ENCODE measurements at regions not wholly inside any gene's neighbourhood (a gene's known extent, or its start where the extent isn't known, plus 50 kb on each side); places are given as distances from the start of the nearest gene placed in this dataset.
"Not testable (repeated sequence)": the region's sequence is repeated elsewhere in the genome, so short reads cannot be mapped to it uniquely, and the experiment has no call there.

GRCh38 chr11:22920939-22921565 is 60.8 kb upstream of the CCDC179 start:
- no peaks in the 10 kb centered on the region for H3K9me3 ChIP-seq
- no peaks in the 10 kb centered on the region for H3K36me3 ChIP-seq
- no peak overlapping the region for H3K4me3 ChIP-seq
- H3K27me3 ChIP-seq, result no peaks in the 10 kb centered on the region
- peak; percentile 1 for DNase-seq

- Histone ChIP-seq H3K4me3 (no peak overlapping the region), H3K9me3 (no peaks in the 10 kb centered on the region), H3K27me3 (no peaks in the 10 kb centered on the region), H3K36me3 (no peaks in the 10 kb centered on the region)
- no peak for DNase-seq
These were observed 62.4 kb upstream of the CCDC179 start for GRCh38 chr11:22922672-22923071.

- no peak for DNase-seq
- Histone ChIP-seq H3K36me3 (no peaks in the 10 kb centered on the region), H3K27me3 (no peaks in the 10 kb centered on the region), H3K4me3 (no peak overlapping the region), H3K9me3 (no peaks in the 10 kb centered on the region)
These were observed 63.3 kb upstream of the CCDC179 start for GRCh38 chr11:22923561-22923960.

GRCh38 chr11:22926341-22926740 is 66.1 kb upstream of the CCDC179 start:
- H3K9me3 ChIP-seq, result no peaks in the 10 kb centered on the region
- no peak for DNase-seq
- H3K36me3 ChIP-seq, result no peaks in the 10 kb centered on the region
- H3K27me3 ChIP-seq, result no peaks in the 10 kb centered on the region
- no peak overlapping the region for H3K4me3 ChIP-seq

GRCh38 chr11:22927793-22928192 is 67.5 kb upstream of the CCDC179 start:
- Histone ChIP-seq H3K27me3 (no peaks in the 10 kb centered on the region), H3K4me3 (no peak overlapping the region), H3K36me3 (no peaks in the 10 kb centered on the region), H3K9me3 (no peaks in the 10 kb centered on the region)
- DNase-seq, result no peak

- Histone ChIP-seq H3K9me3 (no peaks in the 10 kb centered on the region), H3K27me3 (no peaks in the 10 kb centered on the region)
- DNase-seq, result no peak
These were observed 68.1 kb upstream of the CCDC179 start for GRCh38 chr11:22928207-22928917.

GRCh38 chr11:22930816-22931594 is 70.7 kb upstream of the CCDC179 start:
- H3K27me3 ChIP-seq, result no peaks in the 10 kb centered on the region
- DNase-seq, result no peak
- no peaks in the 10 kb centered on the region for H3K36me3 ChIP-seq
- H3K9me3 ChIP-seq, result no peaks in the 10 kb centered on the region
- H3K4me3 ChIP-seq, result no peak overlapping the region

More at GRCh38 chr11:22928207-22928917, 68.1 kb upstream of the CCDC179 start:
- Histone ChIP-seq H3K36me3 (no peaks in the 10 kb centered on the region), H3K4me3 (no peak overlapping the region)

GRCh38 chr11:22938691-22939090 is 78.4 kb upstream of the CCDC179 start:
- Histone ChIP-seq H3K27me3 (no peaks in the 10 kb centered on the region), H3K4me3 (no peak overlapping the region), H3K9me3 (no peaks in the 10 kb centered on the region), H3K36me3 (no peaks in the 10 kb centered on the region)
- DNase-seq, result no peak

- not testable (repeated sequence) for DNase-seq, H3K4me3 ChIP-seq, H3K9me3 ChIP-seq, H3K36me3 ChIP-seq, H3K27me3 ChIP-seq
These were observed 81.3 kb upstream of the CCDC179 start for GRCh38 chr11:22941544-22941943.

- no peak overlapping the region for H3K4me3 ChIP-seq
- DNase-seq, result no peak
- H3K27me3 ChIP-seq, result no peaks in the 10 kb centered on the region
- no peaks in the 10 kb centered on the region for H3K9me3 ChIP-seq
- H3K36me3 ChIP-seq, result no peaks in the 10 kb centered on the region
These were observed 97.5 kb upstream of the CCDC179 start for GRCh38 chr11:22957786-22958185.

GRCh38 chr11:22974251-22974650 is 114.0 kb upstream of the CCDC179 start:
- Histone ChIP-seq H3K36me3 (no peaks in the 10 kb centered on the region), H3K9me3 (no peaks in the 10 kb centered on the region), H3K27me3 (no peaks in the 10 kb centered on the region), H3K4me3 (no peak overlapping the region)
- no peak for DNase-seq

GRCh38 chr11:22976146-22976545 is 115.9 kb upstream of the CCDC179 start:
- Histone ChIP-seq H3K36me3 (no peaks in the 10 kb centered on the region), H3K9me3 (no peaks in the 10 kb centered on the region), H3K4me3 (no peak overlapping the region), H3K27me3 (no peaks in the 10 kb centered on the region)
- DNase-seq, result peak; percentile 41

- Histone ChIP-seq H3K9me3 (no peaks in the 10 kb centered on the region), H3K4me3 (no peak overlapping the region)
- no peak for DNase-seq
These were observed 122.6 kb upstream of the CCDC179 start for GRCh38 chr11:22982903-22983302.

GRCh38 chr11:22984045-22984444 is 123.8 kb upstream of the CCDC179 start:
- no peak overlapping the region for H3K4me3 ChIP-seq
- no peak for DNase-seq

More at GRCh38 chr11:22982903-22983302, 122.6 kb upstream of the CCDC179 start:
- Histone ChIP-seq H3K27me3 (no peaks in the 10 kb centered on the region), H3K36me3 (no peaks in the 10 kb centered on the region)

GRCh38 chr11:22989371-22989770 is 129.1 kb upstream of the CCDC179 start:
- DNase-seq, result no peak
- H3K9me3 ChIP-seq, result peaks cover 2% of the 10 kb centered on the region; the same call in 1 of the 2 replicates
- H3K27me3 ChIP-seq, result no peaks in the 10 kb centered on the region
- no peaks in the 10 kb centered on the region for H3K36me3 ChIP-seq
- no peak overlapping the region for H3K4me3 ChIP-seq

More at GRCh38 chr11:22984045-22984444, 123.8 kb upstream of the CCDC179 start:
- no peaks in the 10 kb centered on the region for H3K27me3 ChIP-seq
- H3K36me3 ChIP-seq, result no peaks in the 10 kb centered on the region
- no peaks in the 10 kb centered on the region for H3K9me3 ChIP-seq

- Histone ChIP-seq H3K9me3 (peaks cover 2% of the 10 kb centered on the region; the same call in 1 of the 2 replicates), H3K4me3 (no peak overlapping the region), H3K27me3 (no peaks in the 10 kb centered on the region), H3K36me3 (no peaks in the 10 kb centered on the region)
- no peak for DNase-seq
These were observed 130.9 kb upstream of the CCDC179 start for GRCh38 chr11:22991196-22991595.

GRCh38 chr11:23006730-23007129 is 146.5 kb upstream of the CCDC179 start:
- Histone ChIP-seq H3K4me3 (no peak overlapping the region), H3K36me3 (no peaks in the 10 kb centered on the region), H3K9me3 (no peaks in the 10 kb centered on the region), H3K27me3 (no peaks in the 10 kb centered on the region)
- no peak for DNase-seq
